ENCODE measurements at regions not wholly inside any gene's neighbourhood (a gene's known extent, or its start where the extent isn't known, plus 50 kb on each side); places are given as distances from the start of the nearest gene placed in this dataset.
"Not testable (repeated sequence)": the region's sequence is repeated elsewhere in the genome, so short reads cannot be mapped to it uniquely, and the experiment has no call there.

DNA sequence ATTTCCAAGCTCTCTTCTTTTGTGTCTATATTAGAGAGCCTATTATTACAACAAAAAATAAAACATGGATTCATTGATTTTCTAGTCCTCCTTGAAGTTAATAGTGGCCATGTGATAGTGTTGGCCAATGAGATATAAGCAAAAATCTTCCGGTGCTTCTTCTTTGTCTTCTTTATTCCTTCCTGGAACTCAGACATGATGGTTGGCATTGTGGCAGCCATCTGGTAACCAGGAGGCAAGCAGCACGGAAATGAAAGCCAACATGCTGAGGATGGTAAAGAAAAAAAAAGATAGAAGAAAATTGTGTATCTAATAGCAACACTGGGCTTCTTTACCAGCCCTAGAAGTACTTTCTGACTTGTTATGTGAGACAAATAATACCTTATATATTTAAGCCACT, 50.8 kb upstream of the SEL1L start:
- Histone ChIP-seq H3K36me3 (no peaks in the 10 kb centered on the region), H3K27ac (no peak overlapping the region), H3K9me3 (replicated peaks) (no peaks in the 10 kb centered on the region), H3K27me3 (replicated peaks) (no peaks in the 10 kb centered on the region), H3K4me3 (no peak overlapping the region), H3K4me1 (replicated peaks) (no peaks in the 10 kb centered on the region)
- no peak for DNase-seq (ENCODE audit: low read depth in 1 of 2, low spot score in 2 of 2)

DNA sequence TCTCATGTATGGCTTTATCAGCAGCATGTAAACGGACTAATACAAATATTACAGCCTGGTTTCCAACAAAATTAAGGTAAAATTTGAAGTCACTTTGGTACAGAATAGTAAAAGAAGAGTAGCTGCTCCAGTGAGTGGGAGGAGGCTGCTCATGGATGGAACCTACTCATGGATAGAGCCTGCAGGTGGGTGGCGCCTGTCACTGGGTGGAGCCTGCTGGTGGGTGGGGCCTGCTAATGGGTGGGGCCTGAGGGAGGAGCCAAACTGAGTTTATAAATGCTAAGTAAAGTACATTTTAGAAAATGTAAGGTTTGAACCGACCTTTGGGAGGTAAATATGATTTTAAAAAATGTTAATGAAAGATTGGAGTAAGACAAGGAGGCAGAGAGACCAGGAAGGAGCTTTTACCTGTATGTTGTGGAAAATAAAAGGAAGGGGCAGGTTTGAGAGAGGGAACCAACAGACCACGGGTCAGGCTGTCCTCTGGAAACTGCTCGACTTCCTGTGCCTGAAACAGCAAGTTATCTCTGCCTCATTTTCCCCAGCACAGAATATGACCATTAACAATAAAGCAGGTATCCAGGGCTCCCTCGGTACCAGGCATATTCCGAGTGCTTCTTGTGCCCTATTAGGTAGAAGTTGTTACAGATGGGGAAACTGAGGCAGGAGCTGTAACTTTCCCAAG, 55.9 kb upstream of the SEL1L start:
- Histone ChIP-seq H3K36me3 (no peaks in the 10 kb centered on the region), H3K4me3 (no peak overlapping the region), H3K27me3 (replicated peaks) (no peaks in the 10 kb centered on the region), H3K27ac (no peak overlapping the region), H3K9me3 (replicated peaks) (no peaks in the 10 kb centered on the region), H3K4me1 (replicated peaks) (no peaks in the 10 kb centered on the region)
- no peak for DNase-seq (ENCODE audit: low read depth in 1 of 2, low spot score in 2 of 2)

GRCh38 chr14:81591266-81591665, 57.6 kb upstream of the SEL1L start:
- H3K9me3 ChIP-seq (replicated peaks), result no peaks in the 10 kb centered on the region
- H3K27ac ChIP-seq, result no peak overlapping the region
- no peaks in the 10 kb centered on the region for H3K36me3 ChIP-seq
- H3K27me3 ChIP-seq (replicated peaks), result no peaks in the 10 kb centered on the region
- no peak overlapping the region for H3K4me3 ChIP-seq
- H3K4me1 ChIP-seq (replicated peaks), result no peaks in the 10 kb centered on the region
- no peak for DNase-seq (ENCODE audit: low read depth in 1 of 2, low spot score in 2 of 2)

DNA sequence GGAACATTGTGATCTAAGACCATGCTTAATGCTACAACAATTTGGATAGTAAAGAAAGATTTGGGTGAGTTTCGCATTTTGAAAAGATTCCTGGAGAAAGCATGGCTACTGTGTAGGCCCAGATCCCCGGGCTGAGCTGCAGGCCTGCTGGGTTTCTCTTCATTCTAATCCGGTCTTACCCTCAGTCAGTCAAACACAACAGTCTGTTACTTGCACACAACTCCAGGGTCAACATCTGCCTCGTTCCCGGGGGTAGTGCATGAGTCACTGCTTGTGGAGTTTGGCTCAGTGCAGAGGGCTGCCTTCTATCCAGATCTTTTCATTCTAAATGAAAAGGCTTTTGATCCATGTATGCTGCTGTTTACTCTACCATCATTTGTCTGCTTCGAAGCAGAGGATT, 60.4 kb upstream of the SEL1L start:
- no peaks in the 10 kb centered on the region for H3K9me3 ChIP-seq (replicated peaks)

GRCh38 chr14:81605660-81606059, 72.0 kb upstream of the SEL1L start:
- Histone ChIP-seq H3K27me3 (replicated peaks) (no peaks in the 10 kb centered on the region), H3K4me1 (replicated peaks) (no peaks in the 10 kb centered on the region), H3K36me3 (no peaks in the 10 kb centered on the region), H3K27ac (no peak overlapping the region), H3K4me3 (no peak overlapping the region), H3K9me3 (replicated peaks) (no peaks in the 10 kb centered on the region)
- DNase-seq (ENCODE audit: low read depth in 1 of 2, low spot score in 2 of 2), result no peak

More for the DNA sequence above, 60.4 kb upstream of the SEL1L start:
- Histone ChIP-seq H3K36me3 (no peaks in the 10 kb centered on the region), H3K27ac (no peak overlapping the region), H3K4me3 (no peak overlapping the region), H3K27me3 (replicated peaks) (no peaks in the 10 kb centered on the region), H3K4me1 (replicated peaks) (no peaks in the 10 kb centered on the region)
- DNase-seq (ENCODE audit: low read depth in 1 of 2, low spot score in 2 of 2), result no peak

- DNase-seq (ENCODE audit: low read depth in 1 of 2, low spot score in 2 of 2), result no peak
- H3K36me3 ChIP-seq, result no peaks in the 10 kb centered on the region
Measured at GRCh38 chr14:81613341-81614045, 79.8 kb upstream of the SEL1L start.

GRCh38 chr14:81614302-81614701, 80.6 kb upstream of the SEL1L start:
- not testable (repeated sequence) for H3K9me3 ChIP-seq (replicated peaks); DNase-seq (ENCODE audit: low read depth in 1 of 2, low spot score in 2 of 2); H3K4me3 ChIP-seq; H3K36me3 ChIP-seq; H3K27ac ChIP-seq; H3K4me1 ChIP-seq (replicated peaks); H3K27me3 ChIP-seq (replicated peaks)

More at GRCh38 chr14:81613341-81614045, 79.8 kb upstream of the SEL1L start:
- Histone ChIP-seq H3K9me3 (replicated peaks) (no peaks in the 10 kb centered on the region; the same call in 1 of the 2 replicates), H3K27me3 (replicated peaks) (no peaks in the 10 kb centered on the region), H3K27ac (no peak overlapping the region), H3K4me1 (replicated peaks) (no peaks in the 10 kb centered on the region), H3K4me3 (no peak overlapping the region)

DNA sequence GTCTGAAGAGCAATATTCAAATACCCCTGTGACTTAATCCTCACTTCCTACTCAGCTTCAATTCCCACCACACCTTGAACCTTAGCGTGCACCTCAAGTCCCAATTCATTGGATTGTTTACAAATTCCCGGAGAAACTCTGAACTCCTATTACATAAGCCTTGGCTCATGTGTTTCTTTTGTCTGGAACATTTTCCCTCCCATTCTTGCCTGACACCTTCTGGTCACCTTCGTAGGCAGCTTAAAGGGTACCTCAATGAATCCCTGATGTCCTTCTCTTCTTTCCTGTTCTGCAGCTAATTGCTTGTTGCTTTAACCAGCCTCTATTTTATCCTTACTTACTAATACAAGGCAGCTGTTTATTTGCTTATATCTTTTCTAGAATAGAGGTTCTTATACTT, 85.0 kb upstream of the SEL1L start:
- no peak for DNase-seq (ENCODE audit: low read depth in 1 of 2, low spot score in 2 of 2)
- no peaks in the 10 kb centered on the region for H3K4me1 ChIP-seq (replicated peaks)
- no peaks in the 10 kb centered on the region; the same call in 1 of the 2 replicates for H3K9me3 ChIP-seq (replicated peaks)
- no peak overlapping the region for H3K27ac ChIP-seq
- H3K4me3 ChIP-seq, result no peak overlapping the region
- H3K27me3 ChIP-seq (replicated peaks), result no peaks in the 10 kb centered on the region
- H3K36me3 ChIP-seq, result no peaks in the 10 kb centered on the region

DNA sequence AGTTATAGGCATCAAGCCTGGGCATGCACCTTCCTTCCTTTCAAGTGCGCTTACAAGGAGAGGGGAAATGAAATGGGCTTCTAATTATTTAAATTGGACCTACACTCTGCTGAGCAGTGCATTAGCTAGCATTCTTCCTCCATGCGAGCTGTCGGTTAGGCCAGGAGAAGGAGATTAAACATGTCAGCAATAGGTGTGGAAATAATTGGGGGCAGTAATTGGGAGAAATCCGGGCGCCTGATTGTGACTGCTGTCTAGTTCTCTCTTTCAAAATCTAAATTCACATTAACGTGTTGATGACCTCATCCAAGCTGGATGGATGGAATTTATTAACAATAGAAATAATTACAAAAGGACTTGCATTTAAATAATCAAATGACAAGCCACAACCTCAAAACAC, 86.2 kb upstream of the SEL1L start:
- Histone ChIP-seq H3K4me3 (no peak overlapping the region), H3K27me3 (replicated peaks) (no peaks in the 10 kb centered on the region), H3K27ac (no peak overlapping the region), H3K4me1 (replicated peaks) (no peaks in the 10 kb centered on the region), H3K36me3 (no peaks in the 10 kb centered on the region), H3K9me3 (replicated peaks) (no peaks in the 10 kb centered on the region)
- DNase-seq (ENCODE audit: low read depth in 1 of 2, low spot score in 2 of 2), result no peak

- not testable (repeated sequence) for H3K4me1 ChIP-seq (replicated peaks); H3K9me3 ChIP-seq (replicated peaks); H3K4me3 ChIP-seq; H3K36me3 ChIP-seq; H3K27ac ChIP-seq; H3K27me3 ChIP-seq (replicated peaks); DNase-seq (ENCODE audit: low read depth in 1 of 2, low spot score in 2 of 2)
Measured at GRCh38 chr14:81623771-81624396, 90.2 kb upstream of the SEL1L start.

DNA sequence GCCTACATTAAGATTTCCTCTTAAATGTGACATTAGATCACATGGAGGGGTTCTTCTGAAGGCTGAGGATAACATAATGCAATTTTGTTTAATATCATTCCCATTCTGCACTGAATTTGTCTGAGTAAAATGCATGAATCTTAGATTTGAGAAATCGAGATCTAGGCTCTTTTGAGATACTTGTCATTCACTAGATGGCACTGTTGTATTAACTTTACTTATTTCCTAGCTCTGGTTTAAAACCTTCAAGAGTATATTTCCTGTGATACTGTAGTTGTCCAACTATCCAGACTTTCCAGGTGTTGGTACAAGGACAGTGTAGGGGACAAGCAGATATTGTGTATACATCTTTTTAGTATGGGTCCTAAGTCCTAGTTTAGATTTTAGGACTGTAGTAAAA, 91.7 kb upstream of the SEL1L start:
- Histone ChIP-seq H3K27ac (no peak overlapping the region), H3K36me3 (no peaks in the 10 kb centered on the region), H3K9me3 (replicated peaks) (no peaks in the 10 kb centered on the region), H3K27me3 (replicated peaks) (no peaks in the 10 kb centered on the region), H3K4me3 (no peak overlapping the region), H3K4me1 (replicated peaks) (no peaks in the 10 kb centered on the region)
- no peak for DNase-seq (ENCODE audit: low read depth in 1 of 2, low spot score in 2 of 2)

- no peaks in the 10 kb centered on the region for H3K27me3 ChIP-seq (replicated peaks)
- no peaks in the 10 kb centered on the region for H3K9me3 ChIP-seq (replicated peaks)
- H3K36me3 ChIP-seq, result no peaks in the 10 kb centered on the region
- DNase-seq (ENCODE audit: low read depth in 1 of 2, low spot score in 2 of 2), result no peak
- H3K27ac ChIP-seq, result no peak overlapping the region
- no peak overlapping the region for H3K4me3 ChIP-seq
- no peaks in the 10 kb centered on the region for H3K4me1 ChIP-seq (replicated peaks)
Measured at GRCh38 chr14:81632157-81632556, 98.5 kb upstream of the SEL1L start.

GRCh38 chr14:81633496-81633895, 99.8 kb upstream of the SEL1L start:
- no peaks in the 10 kb centered on the region for H3K27me3 ChIP-seq (replicated peaks)
- H3K4me1 ChIP-seq (replicated peaks), result no peaks in the 10 kb centered on the region
- no peak for DNase-seq (ENCODE audit: low read depth in 1 of 2, low spot score in 2 of 2)
- no peaks in the 10 kb centered on the region for H3K36me3 ChIP-seq
- no peaks in the 10 kb centered on the region for H3K9me3 ChIP-seq (replicated peaks)
- H3K4me3 ChIP-seq, result no peak overlapping the region
- H3K27ac ChIP-seq, result no peak overlapping the region

GRCh38 chr14:81637639-81638038, 104.0 kb upstream of the SEL1L start:
- Histone ChIP-seq H3K4me1 (replicated peaks) (no peaks in the 10 kb centered on the region), H3K27ac (no peak overlapping the region), H3K4me3 (no peak overlapping the region), H3K36me3 (no peaks in the 10 kb centered on the region), H3K27me3 (replicated peaks) (no peaks in the 10 kb centered on the region), H3K9me3 (replicated peaks) (no peaks in the 10 kb centered on the region)
- no peak for DNase-seq (ENCODE audit: low read depth in 1 of 2, low spot score in 2 of 2)
